IPS-20b (cell line): ENCODE measurements at regions not wholly inside any gene's neighbourhood (a gene's known extent, or its start where the extent isn't known, plus 50 kb on each side); places are given as distances from the start of the nearest gene placed in this dataset.

Experiments used
- H3K27ac ChIP-seq: one replicate; pipeline ENCODE4 v1.5.1; 2013; ENCODE audit warnings: low read length
- H3K27me3 ChIP-seq: 2 replicates; pipeline ENCODE4 v1.6.1; 2013; ENCODE audit warnings: mild to moderate bottlenecking, low read length, inconsistent platforms; ENCODE audit not compliant: insufficient read depth
- H3K36me3 ChIP-seq: 2 replicates; pipeline ENCODE4 v1.6.1; 2013; ENCODE audit warnings: low read depth, mild to moderate bottlenecking, inconsistent platforms, low read length, moderate library complexity; ENCODE audit not compliant: insufficient read depth
- H3K4me1 ChIP-seq: 2 replicates; pipeline ENCODE4 v1.6.1; 2013; ENCODE audit warnings: mild to moderate bottlenecking, control low read depth, inconsistent platforms, low read length, moderate library complexity; ENCODE audit not compliant: insufficient read depth
- H3K4me3 ChIP-seq: 2 replicates; pipeline ENCODE4 v1.5.1; 2013; ENCODE audit warnings: mild to moderate bottlenecking, low read length, inconsistent platforms
- H3K9ac ChIP-seq: 2 replicates; pipeline ENCODE4 v1.6.1; 2013; ENCODE audit warnings: low read depth, mild to moderate bottlenecking, inconsistent platforms, low read length, moderate library complexity
- H3K9me3 ChIP-seq: 2 replicates; pipeline ENCODE4 v1.6.1; 2013; ENCODE audit warnings: mild to moderate bottlenecking, low read depth, low read length, inconsistent platforms; ENCODE audit not compliant: insufficient read depth

DNA sequence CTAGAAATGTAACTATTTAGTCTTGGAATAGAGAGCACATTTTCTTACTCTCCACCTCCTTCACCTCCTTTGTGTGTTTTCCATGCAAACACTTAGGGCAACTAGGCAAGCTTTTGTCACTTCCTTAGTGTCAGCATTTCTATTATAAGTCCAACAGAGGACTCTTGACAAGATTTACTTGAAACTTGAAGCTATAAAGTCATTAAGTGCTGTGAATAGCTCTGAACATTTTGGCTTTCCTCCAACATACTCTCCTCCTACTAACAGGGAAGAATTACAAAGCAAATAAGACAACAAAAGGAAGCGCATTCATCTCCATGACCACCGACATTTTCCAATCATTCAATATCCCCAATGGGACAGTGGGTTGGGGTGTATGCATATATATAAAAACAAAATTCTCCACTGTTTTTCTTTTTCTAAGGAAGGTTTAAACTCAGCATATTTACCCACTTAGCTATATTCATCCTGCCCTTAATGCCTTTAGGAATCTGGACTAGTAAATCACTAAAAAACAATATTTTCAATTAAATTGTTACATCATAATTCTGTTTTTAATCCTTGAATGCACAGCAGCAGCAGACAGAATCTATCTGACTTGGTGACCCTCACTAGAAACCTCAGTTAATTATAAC lies 264.6 kb downstream of the SNCA start:
- no peak overlapping the region for H3K9ac ChIP-seq

DNA sequence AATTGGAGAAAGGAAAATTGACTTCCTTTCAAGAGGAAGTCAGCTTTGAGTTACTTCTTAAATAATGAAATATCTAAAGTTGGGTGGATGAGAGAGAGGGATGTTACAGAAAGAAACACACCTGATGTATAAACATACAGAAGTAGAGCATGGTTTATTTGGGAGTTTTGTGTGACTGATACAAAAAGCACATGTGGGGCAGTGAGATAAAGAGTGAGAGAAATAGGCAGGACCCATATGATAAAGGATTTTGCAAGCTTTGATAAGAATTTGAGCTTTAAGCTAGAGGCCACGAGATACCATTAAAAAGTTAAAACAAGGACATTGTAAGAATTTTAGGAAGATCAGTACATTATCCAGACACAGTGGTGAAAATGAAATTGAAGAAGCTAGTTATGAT lies 263.3 kb upstream of the GPRIN3 start:
- peaks cover 5% of the 10 kb centered on the region for H3K4me1 ChIP-seq
- peaks cover 6% of the 10 kb centered on the region; the same call in 1 of the 2 replicates for H3K9me3 ChIP-seq
- no peak overlapping the region for H3K27ac ChIP-seq
- no peaks in the 10 kb centered on the region for H3K27me3 ChIP-seq
- H3K9ac ChIP-seq = no peak overlapping the region
- H3K4me3 ChIP-seq = no peak overlapping the region
- H3K36me3 ChIP-seq = no peaks in the 10 kb centered on the region

More for the DNA sequence above, 264.6 kb downstream of the SNCA start:
- no peak overlapping the region for H3K4me3 ChIP-seq
- peaks cover 5% of the 10 kb centered on the region for H3K4me1 ChIP-seq
- no peaks in the 10 kb centered on the region for H3K36me3 ChIP-seq
- H3K9me3 ChIP-seq = peaks cover 9% of the 10 kb centered on the region; the same call in 1 of the 2 replicates
- H3K27ac ChIP-seq = no peak overlapping the region
- H3K27me3 ChIP-seq = no peaks in the 10 kb centered on the region

- Histone ChIP-seq H3K27ac (no peak overlapping the region), H3K4me3 (no peak overlapping the region), H3K9me3 (no peaks in the 10 kb centered on the region), H3K9ac (no peak overlapping the region), H3K4me1 (peaks cover 5% of the 10 kb centered on the region), H3K36me3 (no peaks in the 10 kb centered on the region), H3K27me3 (no peaks in the 10 kb centered on the region)
Measured at GRCh38 chr4:89567936-89568335, 260.3 kb upstream of the GPRIN3 start.

GRCh38 chr4:89563431-89563830 lies 255.8 kb upstream of the GPRIN3 start:
- peaks cover 15% of the 10 kb centered on the region; the same call in 1 of the 2 replicates for H3K4me1 ChIP-seq
- no peak overlapping the region for H3K9ac ChIP-seq
- no peaks in the 10 kb centered on the region for H3K27me3 ChIP-seq
- H3K9me3 ChIP-seq = no peaks in the 10 kb centered on the region
- H3K27ac ChIP-seq = no peak overlapping the region
- no peak overlapping the region for H3K4me3 ChIP-seq
- no peaks in the 10 kb centered on the region for H3K36me3 ChIP-seq

GRCh38 chr4:89562746-89563145 lies 255.1 kb upstream of the GPRIN3 start:
- Histone ChIP-seq H3K4me1 (peaks cover 15% of the 10 kb centered on the region; the same call in 1 of the 2 replicates), H3K27ac (no peak overlapping the region), H3K9me3 (no peaks in the 10 kb centered on the region), H3K36me3 (no peaks in the 10 kb centered on the region), H3K9ac (no peak overlapping the region), H3K27me3 (no peaks in the 10 kb centered on the region), H3K4me3 (no peak overlapping the region)

GRCh38 chr4:89561048-89561447 lies 253.4 kb upstream of the GPRIN3 start:
- H3K36me3 ChIP-seq = no peaks in the 10 kb centered on the region

DNA sequence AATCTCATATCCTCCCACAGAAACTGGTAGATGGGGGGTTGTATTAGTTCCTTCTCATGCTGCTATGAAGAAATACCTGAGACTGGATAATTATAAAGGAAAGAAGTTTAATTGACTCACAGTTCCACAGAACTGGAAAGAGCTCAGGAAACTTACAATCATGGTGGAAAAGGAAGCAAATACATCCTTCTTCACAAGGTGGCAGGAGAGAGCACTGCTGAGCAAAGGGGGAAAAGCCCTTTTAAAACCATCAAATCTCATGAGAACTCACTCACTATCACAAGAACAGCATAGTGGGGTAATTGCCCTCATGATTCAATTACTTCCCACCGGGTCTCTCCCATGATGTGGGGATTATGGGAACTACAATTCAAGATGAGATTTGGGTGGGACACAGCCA lies 250.5 kb upstream of the GPRIN3 start:
- H3K4me1 ChIP-seq = peaks cover 15% of the 10 kb centered on the region; the same call in 1 of the 2 replicates
- no peaks in the 10 kb centered on the region for H3K27me3 ChIP-seq
- no peaks in the 10 kb centered on the region for H3K9me3 ChIP-seq
- H3K9ac ChIP-seq = no peak overlapping the region
- H3K27ac ChIP-seq = no peak overlapping the region
- H3K4me3 ChIP-seq = no peak overlapping the region
- no peaks in the 10 kb centered on the region for H3K36me3 ChIP-seq

More at GRCh38 chr4:89561048-89561447, 253.4 kb upstream of the GPRIN3 start:
- peaks cover 15% of the 10 kb centered on the region; the same call in 1 of the 2 replicates for H3K4me1 ChIP-seq
- no peaks in the 10 kb centered on the region for H3K27me3 ChIP-seq
- no peaks in the 10 kb centered on the region for H3K9me3 ChIP-seq
- H3K9ac ChIP-seq = no peak overlapping the region
- H3K27ac ChIP-seq = no peak overlapping the region
- no peak overlapping the region for H3K4me3 ChIP-seq

DNA sequence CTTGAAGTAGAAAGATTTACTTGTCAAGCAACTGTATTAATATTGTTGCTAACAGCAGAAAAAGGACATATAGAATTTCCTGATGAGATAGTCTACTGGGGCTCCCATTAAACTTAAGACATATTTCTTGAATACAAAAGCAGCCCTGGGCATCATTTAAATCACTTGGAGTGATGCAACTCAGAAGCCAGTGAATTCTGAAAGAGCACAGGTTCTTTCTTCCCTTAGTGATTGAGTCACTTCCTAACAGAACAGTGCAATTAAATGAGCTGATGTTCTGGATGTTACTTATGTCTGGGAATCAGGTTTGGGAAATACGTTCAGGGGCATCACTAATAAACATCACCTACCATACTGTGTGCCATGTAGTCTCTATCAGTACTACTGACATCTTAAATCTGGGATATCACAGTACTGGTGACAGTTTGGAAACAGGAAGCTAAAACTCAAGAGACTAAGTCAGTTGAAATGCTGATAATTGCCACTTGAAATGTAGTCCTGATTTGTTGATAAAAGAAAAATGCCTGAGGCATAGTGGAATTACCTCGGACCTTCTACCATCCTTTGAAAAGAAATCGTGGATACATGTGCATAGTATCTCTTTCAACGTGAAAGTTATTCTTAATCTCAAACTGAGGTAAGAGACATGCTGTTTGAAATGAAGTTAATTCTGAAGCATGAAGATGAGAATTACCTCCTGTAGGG lies 249.2 kb upstream of the GPRIN3 start:
- H3K4me1 ChIP-seq = peaks cover 15% of the 10 kb centered on the region; the same call in 1 of the 2 replicates
- no peaks in the 10 kb centered on the region for H3K36me3 ChIP-seq
- H3K9me3 ChIP-seq = no peaks in the 10 kb centered on the region
- H3K9ac ChIP-seq = no peak overlapping the region
- H3K27ac ChIP-seq = no peak overlapping the region
- H3K4me3 ChIP-seq = no peak overlapping the region
- no peaks in the 10 kb centered on the region for H3K27me3 ChIP-seq

GRCh38 chr4:89551191-89551590 lies 243.6 kb upstream of the GPRIN3 start:
- no peak overlapping the region for H3K4me3 ChIP-seq
- H3K27me3 ChIP-seq = no peaks in the 10 kb centered on the region
- no peaks in the 10 kb centered on the region for H3K9me3 ChIP-seq
- no peak overlapping the region for H3K27ac ChIP-seq
- no peak overlapping the region for H3K9ac ChIP-seq
- H3K4me1 ChIP-seq = no peaks in the 10 kb centered on the region
- H3K36me3 ChIP-seq = no peaks in the 10 kb centered on the region

GRCh38 chr4:89549907-89550306 lies 242.3 kb upstream of the GPRIN3 start:
- Histone ChIP-seq H3K4me3 (no peak overlapping the region), H3K9me3 (no peaks in the 10 kb centered on the region), H3K9ac (no peak overlapping the region), H3K36me3 (no peaks in the 10 kb centered on the region), H3K27me3 (no peaks in the 10 kb centered on the region), H3K4me1 (no peaks in the 10 kb centered on the region), H3K27ac (no peak overlapping the region)

DNA sequence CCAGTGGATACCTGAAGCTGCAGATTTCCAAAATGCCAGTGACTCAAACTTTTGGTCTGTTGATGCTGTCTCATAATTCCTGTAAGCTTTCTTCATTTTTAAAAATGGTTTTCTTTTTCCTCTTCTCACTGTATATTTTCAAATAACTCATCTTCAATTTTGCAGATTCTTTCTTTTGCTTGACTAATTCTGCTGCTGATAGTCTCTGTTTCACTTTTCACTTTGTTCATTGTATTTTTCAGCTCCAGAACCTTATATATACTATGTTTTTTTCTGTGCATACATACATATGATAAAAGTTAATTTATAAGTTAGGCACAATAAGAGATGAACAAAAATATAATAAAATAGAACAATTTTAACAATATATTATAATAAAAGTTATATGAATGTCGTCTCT lies 237.7 kb upstream of the GPRIN3 start:
- Histone ChIP-seq H3K36me3 (no peaks in the 10 kb centered on the region), H3K9me3 (no peaks in the 10 kb centered on the region), H3K9ac (no peak overlapping the region), H3K4me1 (no peaks in the 10 kb centered on the region), H3K4me3 (no peak overlapping the region), H3K27ac (no peak overlapping the region), H3K27me3 (no peaks in the 10 kb centered on the region)

DNA sequence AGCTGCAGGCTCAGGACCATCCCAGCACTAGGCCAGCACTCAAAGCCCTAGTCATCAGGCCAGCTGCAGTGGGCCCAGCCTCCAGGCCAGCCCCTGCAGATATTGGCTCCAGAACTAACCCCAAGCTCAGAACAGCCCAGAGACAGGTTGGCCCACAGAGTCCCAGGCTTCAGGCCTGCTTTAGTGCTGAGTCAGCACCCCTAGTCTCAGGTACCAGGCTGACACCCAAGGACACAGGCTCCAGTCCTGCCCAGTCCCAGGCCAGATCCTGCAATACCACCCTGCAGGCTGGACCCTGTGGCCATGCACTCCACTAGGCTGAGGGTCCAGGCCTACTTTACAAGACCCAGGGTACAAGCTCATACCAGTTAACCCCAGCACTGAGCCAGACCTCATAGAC lies 234.4 kb upstream of the GPRIN3 start:
- H3K4me1 ChIP-seq = no peaks in the 10 kb centered on the region; the same call in 1 of the 2 replicates
- no peak overlapping the region for H3K27ac ChIP-seq
- H3K9ac ChIP-seq = no peak overlapping the region
- no peaks in the 10 kb centered on the region for H3K27me3 ChIP-seq
- H3K4me3 ChIP-seq = no peak overlapping the region
- H3K36me3 ChIP-seq = no peaks in the 10 kb centered on the region
- H3K9me3 ChIP-seq = no peaks in the 10 kb centered on the region
